HG03139 (cell line): ENCODE measurements at regions not wholly inside any gene's neighbourhood (a gene's known extent, or its start where the extent isn't known, plus 50 kb on each side); places are given as distances from the start of the nearest gene placed in this dataset.
"Not testable (repeated sequence)": the region's sequence is repeated elsewhere in the genome, so short reads cannot be mapped to it uniquely, and the experiment has no call there.

ENCODE experiments used
- ATAC-seq: cut with Tn5 transposase; IDR thresholded peaks from one replicate; pipeline ENCODE4 v1.9.1; 2021; ENCODE audit not compliant: unreplicated experiment

DNA sequence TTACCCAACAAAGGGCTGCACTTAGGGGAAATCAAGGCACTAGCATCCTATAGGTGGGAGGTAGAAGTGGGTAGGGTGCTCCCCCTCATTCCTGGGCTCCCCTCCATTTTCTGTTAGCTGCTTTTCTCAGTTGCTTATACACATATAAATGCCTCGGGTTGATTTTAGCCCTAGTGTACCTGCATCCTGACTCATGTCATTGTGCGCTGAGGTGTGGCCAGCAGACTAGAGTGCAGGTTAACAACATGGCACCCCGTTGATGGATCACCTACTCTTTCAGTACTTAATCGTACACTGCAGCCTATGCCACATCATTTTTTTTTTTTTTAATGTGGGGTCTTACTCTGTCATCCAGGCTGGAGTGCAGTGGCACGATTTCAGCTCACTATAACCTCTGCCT lies 144.0 kb upstream of the ITGB1 start:
- ATAC-seq: no peak

DNA sequence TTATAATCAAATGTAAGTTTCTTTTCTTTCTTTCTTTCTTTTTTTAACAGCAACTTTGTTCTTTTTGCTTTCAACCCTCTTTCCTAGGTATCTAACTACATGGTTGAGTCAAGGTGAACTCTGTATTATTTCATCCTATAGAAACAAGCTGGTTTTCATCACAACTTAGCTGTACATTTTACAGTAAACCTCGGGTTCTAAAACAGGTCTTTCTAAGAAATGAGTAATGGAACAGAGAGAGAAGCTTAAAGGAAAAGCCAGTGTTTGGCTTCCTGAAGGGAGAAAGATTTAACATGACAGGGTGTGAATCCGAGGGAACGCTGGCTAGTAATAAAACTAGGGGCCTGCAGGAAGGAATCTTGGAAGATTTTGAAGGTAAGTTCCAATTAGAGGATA lies 143.4 kb upstream of the ITGB1 start:
- ATAC-seq: no peak

DNA sequence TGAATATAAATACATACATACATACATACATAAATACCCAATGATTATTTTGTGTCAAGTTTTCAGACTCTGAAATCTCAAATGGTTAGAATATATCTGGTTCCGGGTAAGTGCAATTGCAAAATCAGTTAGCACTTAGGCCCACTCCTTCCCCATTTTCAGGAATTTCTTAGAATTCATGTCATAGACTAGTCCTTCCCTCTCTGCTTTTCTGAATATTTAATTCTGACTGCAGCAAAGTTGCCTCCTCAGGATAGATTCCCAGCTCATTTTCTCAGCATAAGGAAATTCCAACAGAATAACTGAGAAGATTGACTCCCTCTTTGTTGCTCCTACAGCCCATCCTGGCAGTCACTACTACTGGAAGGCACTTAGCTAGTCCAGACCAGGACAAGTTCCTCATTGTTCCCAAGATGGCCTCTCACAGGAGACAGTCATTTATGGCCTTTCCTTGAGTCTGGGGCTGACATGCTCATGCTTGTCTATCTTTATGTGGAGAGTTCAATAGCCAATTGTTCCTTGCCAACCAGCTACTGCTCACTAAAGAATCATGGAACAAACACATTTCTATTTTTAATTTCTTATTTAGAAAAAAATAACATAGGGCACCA lies 142.9 kb upstream of the ITGB1 start:
- no peak for ATAC-seq

DNA sequence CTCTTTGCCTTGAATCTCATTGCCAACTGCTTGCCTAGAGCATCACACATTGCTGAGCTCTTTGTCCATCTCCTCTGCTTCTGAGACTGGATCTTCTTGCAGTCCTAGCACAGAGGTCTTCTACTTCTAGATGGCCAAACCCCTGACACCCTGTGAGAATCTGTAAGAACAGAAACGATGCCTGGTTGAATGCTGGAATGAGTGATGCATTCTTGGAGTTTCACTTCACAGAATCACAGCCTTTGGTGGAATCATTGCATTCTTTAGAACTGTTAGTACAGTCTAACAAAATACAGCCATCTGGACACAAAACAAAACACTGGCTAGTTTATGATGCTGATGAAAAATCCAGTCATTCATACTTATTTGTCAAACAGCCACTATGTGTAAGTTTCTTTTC lies 141.7 kb upstream of the ITGB1 start:
- no peak for ATAC-seq

DNA sequence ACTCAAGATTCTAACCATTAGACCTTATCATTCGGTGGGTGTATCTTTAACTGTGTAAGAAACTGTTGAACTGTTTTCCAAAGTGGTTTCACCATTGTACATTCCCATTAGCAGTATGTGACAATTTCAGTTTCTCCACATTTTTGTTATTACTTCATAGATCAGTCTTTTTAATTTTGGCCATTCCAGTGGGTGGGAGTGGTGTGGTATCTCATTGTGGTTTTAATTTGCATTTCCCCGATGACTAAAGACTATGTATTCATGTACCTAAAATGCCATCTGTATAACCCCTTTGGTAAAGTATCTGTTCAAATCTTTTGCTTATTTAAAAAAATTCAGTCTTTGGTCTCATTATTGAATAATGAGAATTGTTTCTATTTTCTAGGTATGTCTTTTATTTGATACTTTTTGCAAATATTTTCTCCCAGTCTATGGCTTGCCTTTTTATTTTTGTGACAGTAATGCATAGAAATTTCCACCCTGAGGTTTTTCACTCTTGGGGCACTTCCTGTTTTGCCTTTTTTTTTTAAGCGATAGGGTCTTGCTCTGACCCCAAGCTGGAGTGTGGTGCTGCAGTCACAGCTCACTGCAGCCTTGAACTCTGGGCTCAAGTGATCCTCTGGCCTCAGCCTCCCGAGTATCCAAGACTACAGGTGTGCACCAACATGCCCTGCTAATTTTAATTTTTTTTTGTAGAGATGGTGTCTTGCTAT lies 141.1 kb upstream of the ITGB1 start:
- no peak for ATAC-seq

DNA sequence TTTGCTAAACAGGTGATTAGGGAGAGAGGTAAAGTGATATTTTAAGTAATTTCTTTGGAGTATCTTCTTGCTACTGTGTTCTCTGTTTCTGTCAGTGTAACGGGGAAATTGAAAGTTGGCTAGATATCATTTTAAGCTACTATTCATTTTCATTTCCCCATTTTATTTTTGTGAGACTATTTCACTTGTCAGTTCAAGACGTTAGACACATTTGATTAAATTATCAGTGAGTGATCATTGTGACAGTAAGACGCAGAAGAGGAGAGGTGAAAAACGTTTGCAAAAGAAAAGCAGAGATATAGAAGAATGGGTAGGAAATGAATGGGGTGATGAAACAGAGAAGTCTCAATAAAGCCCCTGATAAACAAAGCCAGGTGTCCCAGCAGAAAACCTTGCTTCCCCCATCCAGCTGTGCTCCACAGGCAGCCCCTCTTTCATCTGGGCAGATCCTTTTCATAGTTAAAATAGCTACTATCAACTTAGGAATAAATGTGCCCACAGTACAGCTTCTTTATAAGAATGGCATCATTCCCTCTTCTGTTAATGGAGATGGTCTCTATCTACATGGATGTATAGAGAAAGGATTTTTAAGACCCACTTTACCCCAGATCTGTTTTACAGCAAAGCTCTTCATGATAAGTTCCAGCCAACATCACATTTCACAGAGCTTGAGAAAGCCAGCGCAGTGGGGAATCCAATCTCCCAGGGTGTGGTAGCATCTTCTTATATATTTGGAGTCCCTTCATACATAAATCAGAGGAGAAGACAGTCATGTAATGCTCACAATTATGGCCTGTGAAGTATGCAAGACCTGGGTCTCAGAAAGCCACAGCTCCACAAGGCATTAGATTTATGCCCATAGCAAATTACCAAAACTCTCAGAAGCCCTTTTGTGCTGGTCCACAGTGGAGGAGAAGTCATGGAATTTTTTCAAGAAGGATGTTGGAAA lies 138.1 kb upstream of the ITGB1 start:
- ATAC-seq: peak; percentile 67

DNA sequence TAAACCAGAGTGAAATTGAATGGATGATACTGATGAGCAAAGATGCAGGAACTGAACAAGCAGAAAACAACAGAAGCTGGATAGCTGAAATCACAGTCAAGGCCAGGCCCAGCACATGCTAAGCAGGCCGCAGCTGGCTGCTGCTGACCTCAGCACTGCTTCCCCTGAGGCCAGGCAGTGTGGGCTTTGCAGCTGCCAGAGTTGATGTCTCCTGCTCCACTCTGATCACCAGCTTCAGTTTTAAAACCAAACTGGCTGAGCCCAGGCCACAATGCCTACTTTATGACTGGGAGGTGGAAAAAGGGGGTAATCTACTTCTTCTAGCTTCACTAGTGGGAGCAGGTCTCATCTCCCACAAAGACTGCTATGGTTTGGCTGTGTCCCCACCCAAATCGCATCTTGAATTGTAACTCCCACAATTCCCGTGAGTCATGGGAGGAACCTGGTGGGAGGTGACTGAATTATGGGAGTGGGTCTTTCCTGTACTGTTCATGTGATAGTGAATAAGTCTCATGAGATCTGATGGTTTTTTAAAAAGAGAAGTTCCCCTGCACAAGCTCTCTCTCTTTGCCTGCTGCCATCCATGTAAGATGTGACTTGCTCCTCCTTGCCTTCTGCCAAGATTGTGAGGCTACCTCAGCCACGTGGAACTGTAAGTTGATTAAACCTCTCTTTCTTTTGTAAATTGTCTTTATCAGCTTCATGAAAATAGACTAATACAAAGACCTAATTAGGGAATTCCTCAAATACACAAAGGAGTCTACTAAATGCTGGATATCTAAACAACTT lies 136.4 kb upstream of the ITGB1 start:
- ATAC-seq: no peak

DNA sequence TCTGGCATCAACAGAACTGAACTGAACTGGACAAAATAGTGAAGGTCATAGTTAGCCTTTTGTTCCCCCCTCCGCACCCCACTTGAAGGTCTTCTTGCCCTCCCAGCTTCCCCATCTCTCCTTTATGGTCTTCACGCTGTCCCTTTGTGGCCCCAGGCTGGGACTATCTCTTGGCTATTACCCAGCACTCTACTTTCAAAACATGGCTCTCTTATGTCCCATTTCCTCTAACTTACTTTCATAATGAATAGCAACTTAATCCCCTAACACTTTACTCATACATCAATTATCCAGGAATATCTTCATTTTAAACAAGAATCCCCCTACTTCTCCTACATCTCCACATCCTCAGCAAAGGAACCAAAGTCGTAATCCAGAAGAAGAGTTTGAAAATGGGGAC lies 135.3 kb upstream of the ITGB1 start:
- ATAC-seq: no peak

DNA sequence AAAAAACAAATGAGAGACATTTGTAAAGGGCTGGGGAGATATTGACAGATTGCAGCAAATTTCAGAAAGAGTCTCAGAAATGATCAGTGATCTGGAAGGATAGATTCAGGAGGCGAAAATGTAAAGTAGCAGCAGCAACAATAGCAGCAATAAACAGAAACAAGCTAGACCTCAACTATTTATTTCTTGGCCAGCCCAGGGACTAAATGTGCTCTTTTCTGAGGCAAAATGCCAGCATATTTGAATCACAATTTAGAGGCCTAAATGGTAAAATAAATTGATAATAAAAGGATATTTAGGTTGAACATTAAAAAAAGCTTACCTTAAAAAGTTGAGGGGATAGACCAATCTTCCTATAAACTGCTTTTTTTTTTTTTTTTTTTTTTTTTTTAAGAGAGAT lies 134.6 kb upstream of the ITGB1 start:
- ATAC-seq: no peak

DNA sequence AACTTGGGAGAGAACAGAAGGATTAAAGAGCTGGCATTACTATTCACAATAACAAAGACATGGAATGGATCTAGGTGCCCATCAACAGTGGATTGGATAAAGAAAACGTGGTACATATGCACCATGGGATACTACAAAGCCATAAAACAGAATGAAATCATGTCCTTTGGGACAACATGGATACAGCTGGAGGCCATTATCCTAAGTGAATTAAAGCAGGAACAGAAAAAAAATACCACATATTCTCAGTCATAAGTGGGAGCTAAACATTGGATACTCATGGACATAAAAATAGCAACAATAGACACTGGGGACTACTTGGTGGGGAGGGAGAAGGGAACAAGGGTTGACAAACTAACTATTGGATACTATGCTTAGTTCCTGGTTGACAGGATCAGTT lies 133.2 kb upstream of the ITGB1 start:
- no peak for ATAC-seq

DNA sequence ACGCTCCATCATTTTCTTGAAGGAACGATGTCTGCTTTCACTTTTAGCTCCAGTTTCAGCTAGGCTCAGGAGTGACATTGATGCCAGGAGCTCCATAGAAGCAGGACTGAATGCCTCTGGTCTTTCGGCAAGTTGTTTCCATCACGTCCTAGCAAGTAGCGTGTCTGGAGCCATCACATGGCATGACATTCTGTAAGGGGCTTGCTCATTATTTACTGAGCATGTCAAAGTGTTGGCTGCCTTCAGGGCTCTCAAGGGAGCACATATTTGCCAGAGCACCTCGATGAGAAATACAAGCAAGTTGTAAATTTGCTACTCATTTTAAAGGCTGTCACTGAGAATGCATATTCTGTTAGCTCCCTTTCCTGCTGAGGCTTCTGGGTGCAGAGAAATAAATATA lies 131.0 kb upstream of the ITGB1 start:
- no peak for ATAC-seq

DNA sequence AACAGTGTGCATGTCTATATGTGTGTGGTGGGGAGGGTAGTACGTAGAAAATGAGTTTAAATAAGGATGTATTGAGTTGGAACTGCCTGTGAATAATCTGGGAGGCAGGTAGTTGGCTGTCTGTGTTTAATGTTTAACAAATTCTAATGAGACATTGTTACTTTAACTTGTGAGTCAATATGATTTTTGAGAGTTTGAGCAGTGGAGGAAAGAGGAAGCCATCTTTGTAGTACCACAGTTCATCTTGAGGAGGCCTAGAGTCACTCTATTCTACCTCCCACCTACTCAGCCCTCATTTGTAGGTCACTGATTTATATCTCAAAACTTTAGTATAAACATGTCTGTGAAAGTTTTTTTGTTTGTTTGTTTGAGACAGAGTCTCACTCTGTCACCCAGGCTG lies 129.9 kb upstream of the ITGB1 start:
- no peak for ATAC-seq

DNA sequence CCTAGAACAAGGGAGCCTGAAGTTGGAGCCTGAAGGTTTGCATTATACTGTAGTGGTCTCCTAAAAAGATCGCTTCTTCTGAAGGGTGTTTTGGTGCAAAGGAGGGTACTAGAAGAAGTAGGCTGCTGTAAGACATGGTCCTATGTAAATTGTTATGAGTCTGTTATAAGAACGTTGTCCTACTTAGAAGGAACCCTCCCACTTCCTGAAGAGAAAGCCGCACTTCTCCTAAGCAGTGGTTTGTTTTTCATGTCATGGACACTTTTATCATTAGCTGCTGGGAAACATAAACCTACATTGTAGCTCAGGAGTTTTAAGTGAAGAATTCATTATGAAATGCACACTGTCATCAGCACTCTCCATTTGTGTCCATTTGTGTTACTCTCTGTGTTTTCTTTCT lies 129.1 kb upstream of the ITGB1 start:
- ATAC-seq: no peak

DNA sequence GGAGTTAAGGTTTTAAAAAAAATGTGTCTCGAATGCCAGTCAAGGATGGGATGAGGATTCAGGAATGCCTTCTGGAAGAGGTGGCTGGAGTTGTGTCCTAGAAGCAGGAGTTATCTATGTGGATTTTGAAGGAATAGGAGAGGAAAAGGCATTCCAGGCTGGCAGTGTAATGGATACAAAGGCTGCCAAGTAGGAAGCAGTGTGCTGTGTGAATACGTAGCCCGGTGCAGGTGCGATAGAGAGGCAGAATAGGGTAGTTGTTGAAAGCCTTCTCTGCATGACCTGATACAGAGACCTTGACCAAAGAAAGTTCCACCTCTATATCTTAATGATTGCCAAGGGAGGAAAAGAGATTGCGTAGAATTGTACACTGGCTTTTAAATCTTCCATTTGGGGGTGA lies 128.1 kb upstream of the ITGB1 start:
- ATAC-seq: no peak

DNA sequence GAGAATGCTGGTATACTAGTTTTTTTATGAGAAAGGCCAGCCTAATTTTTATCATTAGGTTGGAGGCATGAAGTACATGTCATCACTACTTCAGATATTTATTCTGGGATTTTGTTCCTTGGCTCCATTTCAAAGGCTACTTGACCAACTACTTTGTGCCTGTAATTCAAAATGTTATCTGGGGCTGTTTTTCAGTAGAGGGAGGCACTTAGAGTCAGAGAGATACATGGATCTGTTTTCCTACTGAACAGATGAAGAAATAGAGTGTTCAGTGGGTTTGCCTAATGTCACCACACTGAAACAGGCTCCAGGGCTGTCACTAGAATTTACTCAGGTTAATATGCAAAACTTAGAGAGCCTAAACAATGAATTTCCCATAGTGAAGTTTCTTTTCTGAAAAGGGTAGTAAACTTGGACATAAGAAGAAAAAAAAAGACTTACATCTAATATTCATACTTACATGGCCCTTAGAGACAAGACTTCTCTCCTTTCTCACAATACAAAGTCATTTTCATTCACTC lies 127.3 kb upstream of the ITGB1 start:
- ATAC-seq: no peak

DNA sequence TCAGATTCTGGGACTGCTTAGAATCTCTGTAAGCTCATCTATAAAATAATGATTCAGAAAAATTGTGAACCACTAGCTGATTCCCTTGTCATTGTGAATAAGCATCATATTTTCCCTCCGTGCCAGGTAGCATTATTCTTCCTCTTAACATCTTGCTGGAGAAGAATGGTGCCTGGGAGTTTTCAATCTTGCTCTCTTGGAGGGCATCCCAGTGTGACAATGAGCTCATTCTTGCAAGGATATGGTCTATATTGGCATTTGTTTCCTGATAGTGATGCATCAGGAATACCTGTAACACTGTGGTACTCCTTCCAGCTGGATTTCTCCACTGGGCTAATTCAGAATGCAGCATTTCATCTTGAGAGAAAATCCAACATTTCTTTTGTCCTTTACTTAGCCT lies 126.4 kb upstream of the ITGB1 start:
- ATAC-seq: no peak

DNA sequence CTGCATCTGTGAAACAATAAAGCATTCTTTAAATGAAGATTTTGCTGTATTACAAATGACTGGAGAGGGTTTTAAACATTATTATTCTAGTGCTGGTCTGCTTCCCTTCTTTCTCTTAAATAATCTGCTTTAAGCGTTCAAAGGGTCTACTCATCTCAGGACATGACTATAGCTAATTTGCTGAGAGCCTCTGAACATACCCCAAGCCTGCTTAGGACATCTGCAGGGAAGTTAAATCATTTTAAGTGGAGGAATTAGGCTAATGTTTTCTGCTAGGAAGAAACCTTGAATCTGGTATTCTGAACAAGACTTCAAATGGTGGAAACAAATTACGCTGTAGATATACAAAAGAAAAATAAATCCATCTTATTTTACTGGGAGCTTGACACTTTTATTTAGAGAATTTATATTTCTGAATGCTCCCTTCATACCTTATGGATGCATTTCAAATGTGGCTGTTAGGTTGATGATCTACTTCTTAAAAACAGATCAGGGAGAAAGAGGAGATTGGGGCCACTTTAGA lies 124.4 kb upstream of the ITGB1 start:
- no peak for ATAC-seq

DNA sequence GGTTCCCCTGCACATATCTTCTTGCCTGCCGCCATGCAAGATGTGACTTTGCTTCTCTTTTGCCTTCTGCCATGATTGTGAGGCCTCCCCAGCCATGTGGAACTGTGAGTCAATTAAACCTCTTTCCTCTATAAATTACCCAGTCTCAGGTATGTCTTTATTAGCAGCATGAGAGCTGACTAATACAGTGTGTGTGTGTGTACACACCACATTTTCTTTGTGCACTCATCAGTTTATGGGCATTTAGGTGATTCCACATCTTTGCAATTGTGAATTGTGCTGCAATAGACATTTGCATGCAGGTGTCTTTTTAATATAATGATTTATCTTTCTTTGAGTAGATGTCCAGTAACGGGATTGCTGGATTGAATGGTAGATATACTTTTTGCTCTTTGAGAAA lies 122.4 kb upstream of the ITGB1 start:
- not testable (repeated sequence) for ATAC-seq

DNA sequence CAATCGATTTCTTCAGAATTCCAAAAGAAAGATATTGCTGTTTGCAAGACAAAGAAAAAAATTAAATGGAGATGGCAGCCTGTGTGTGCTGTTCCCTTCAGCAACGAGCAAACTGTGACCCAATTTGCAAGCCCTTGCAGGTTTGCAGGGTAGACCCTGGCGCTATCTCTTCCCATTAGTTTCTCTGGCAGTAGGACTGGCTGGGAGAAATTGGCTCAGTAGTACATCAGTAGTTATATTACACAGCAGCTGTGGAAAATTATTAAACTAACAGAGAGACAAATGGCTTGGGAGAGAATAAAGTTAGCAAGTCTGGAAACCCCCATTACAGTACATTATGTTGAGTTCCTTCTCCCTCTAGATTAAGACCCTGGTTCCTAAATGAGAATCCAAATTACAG lies 116.4 kb upstream of the ITGB1 start:
- no peak for ATAC-seq

DNA sequence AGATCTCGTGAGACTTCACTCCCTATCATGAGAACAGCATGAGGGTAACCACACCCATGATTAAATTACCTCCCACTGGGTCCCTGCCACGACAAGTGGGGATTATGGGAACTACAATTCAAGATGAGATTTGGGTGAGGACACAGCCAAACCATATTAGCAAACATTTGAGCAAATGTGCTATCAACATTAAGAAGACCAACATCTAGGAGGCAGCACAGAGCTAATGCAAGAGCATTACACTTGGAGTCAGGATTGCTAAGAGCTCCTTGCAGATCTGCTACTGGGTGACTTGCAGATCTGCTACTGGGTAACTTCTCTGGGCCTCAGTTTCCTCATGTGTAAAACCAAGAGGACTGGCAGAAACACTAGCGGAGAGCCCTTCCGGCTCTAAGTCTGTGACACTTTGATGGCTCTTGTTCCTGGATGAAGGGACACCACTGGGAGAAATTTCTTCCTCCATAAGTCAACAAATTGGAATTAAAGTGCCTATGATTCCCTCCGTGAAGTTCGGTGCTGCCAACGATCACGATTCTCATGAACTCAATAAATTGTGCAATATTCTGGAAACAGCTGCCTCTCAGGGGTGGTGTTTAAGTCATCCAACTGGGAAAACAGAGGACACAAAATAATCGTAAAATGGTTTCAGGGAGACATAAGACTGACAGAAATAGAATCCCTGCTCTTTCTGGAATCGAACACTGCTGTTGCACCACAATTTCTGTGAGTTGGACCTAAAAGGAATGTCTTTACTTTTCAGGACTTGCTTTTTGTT lies 115.8 kb upstream of the ITGB1 start:
- no peak for ATAC-seq
